ENCODE measurements at regions not wholly inside any gene's neighbourhood (a gene's known extent, or its start where the extent isn't known, plus 50 kb on each side); places are given as distances from the start of the nearest gene placed in this dataset.

DNA sequence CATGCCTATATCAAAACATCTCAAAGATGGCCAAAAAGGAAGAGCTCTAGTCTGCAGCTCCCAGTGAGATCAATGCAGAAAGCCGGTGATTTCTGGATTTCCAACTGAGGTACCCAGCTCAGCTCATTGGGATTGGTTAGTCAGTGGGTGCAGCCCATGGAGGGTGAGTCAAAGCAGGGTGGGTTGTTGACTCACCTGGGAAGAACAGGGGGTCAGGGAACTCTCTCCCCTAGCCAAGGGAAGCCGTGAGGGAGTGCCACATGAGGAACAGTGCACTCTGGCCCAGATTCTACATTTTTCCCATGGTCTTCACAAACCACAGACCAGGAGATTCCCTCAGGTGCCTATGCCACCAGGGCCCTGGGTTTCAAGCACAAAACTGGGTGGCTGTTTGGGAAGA lies 57.3 kb upstream of the FGF16 start:
- Histone ChIP-seq H2AK5ac (ENCODE audit: low read depth, low read length) (no peak overlapping the region), H4K5ac (ENCODE audit: low read depth, low read length) (no peak overlapping the region), H4K8ac (ENCODE audit: low read depth in 2 of 2, low read length in 2 of 2) (no peak overlapping the region), H3K4me1 (ENCODE audit: control insufficient read depth, insufficient read depth, low read length) (no peaks in the 10 kb centered on the region), H2BK15ac (ENCODE audit: low read depth, low read length) (no peak overlapping the region), H2AK9ac (replicated peaks; ENCODE audit: low read depth, low read length, poor library complexity) (no peak overlapping the region), H4K91ac (ENCODE audit: insufficient read depth, low read depth, low read length) (no peak overlapping the region), H3K36me3 (ENCODE audit: control insufficient read depth, insufficient read depth, low read length) (no peaks in the 10 kb centered on the region), H3K9me1 (ENCODE audit: insufficient read depth, low read length) (no peaks in the 10 kb centered on the region), H3K9ac (ENCODE audit: low read depth, low read length) (no peak overlapping the region), H3K23ac (ENCODE audit: low read depth, low read length) (no peak overlapping the region), H3K56ac (ENCODE audit: extremely low read depth, insufficient read depth, low read length) (no peak overlapping the region), H2BK20ac (ENCODE audit: low read depth, low read length) (no peak overlapping the region), H3K9me3 (ENCODE audit: control insufficient read depth, insufficient read depth, low read length) (no peaks in the 10 kb centered on the region), H2AFZ (replicated peaks; ENCODE audit: low read length, poor library complexity) (no peak overlapping the region), H3K18ac (ENCODE audit: low read depth, low read length) (no peak overlapping the region), H3K14ac (replicated peaks; ENCODE audit: low read depth, low read length) (no peak overlapping the region), H2BK120ac (ENCODE audit: low read depth, low read length) (no peak overlapping the region), H3K4ac (ENCODE audit: low read depth, low read length) (no peak overlapping the region), H3K27ac (ENCODE audit: insufficient read depth, low read length) (no peak overlapping the region), H3K27me3 (ENCODE audit: control insufficient read depth, insufficient read depth, low read length) (no peaks in the 10 kb centered on the region), H3K4me2 (ENCODE audit: low read depth, low read length) (no peak overlapping the region), H2BK5ac (ENCODE audit: low read depth, low read length, poor library complexity, severe bottlenecking) (no peak overlapping the region), H4K20me1 (ENCODE audit: insufficient read depth, low read length) (no peaks in the 10 kb centered on the region), H3K79me1 (ENCODE audit: low read depth in 1 of 2, low read length in 2 of 2) (no peaks in the 10 kb centered on the region), H3K4me3 (ENCODE audit: insufficient read depth, low read depth, low read length) (no peak overlapping the region)
- BruUV-seq (replicated peaks), result no TSS peak
- dilution Hi-C loops (cut with HindIII; ENCODE audit: low sequenced_read_pairs, unreplicated experiment), result no loop called here
- in situ Hi-C loops (cut with MboI; ENCODE audit: low sequenced_read_pairs), result no loop called here
- CTCF ChIA-PET, result no interaction called here
- WGBS, 2 experiments (ENCODE audit: extremely low coverage in 2 of 2, insufficient read length in 1 of 2), result no CpG with 5 or more reads among the region's 2 CpGs
- intact Hi-C loops (cut with micrococcal nuclease), result no loop called here
- ATAC-seq (ENCODE audit: low read depth) (no peak), DNase-seq (no peak)
- TF ChIP-seq RAD21 (IDR thresholded peaks at IDR 0.05; ENCODE audit: low read length), result no peak
- TF ChIP-seq, protein P1, sequence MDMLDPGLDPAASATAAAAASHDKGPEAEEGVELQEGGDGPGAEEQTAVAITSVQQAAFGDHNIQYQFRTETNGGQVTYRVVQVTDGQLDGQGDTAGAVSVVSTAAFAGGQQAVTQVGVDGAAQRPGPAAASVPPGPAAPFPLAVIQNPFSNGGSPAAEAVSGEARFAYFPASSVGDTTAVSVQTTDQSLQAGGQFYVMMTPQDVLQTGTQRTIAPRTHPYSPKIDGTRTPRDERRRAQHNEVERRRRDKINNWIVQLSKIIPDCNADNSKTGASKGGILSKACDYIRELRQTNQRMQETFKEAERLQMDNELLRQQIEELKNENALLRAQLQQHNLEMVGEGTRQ (IDR thresholded peaks at IDR 0.05; ENCODE audit: low read depth, low read length), result no peak
- no peak for TF ChIP-seq SMC3 (IDR thresholded peaks at IDR 0.05; ENCODE audit: low read depth, low read length)
- no peak for TF ChIP-seq CEBPB (IDR thresholded peaks at IDR 0.05; ENCODE audit: low read depth, low read length)
- TF ChIP-seq MXI1 (IDR thresholded peaks at IDR 0.05; ENCODE audit: borderline replicate concordance, low read depth, low read length), result no peak
- TF ChIP-seq NFE2L2 (IDR thresholded peaks at IDR 0.05; ENCODE audit: low read depth, low read length), result no peak
- TF ChIP-seq POLR2A (IDR thresholded peaks at IDR 0.05; ENCODE audit: low read depth, low read length), result no peak
- no peak for TF ChIP-seq BHLHE40 (IDR thresholded peaks at IDR 0.05; ENCODE audit: low read depth, low read length)
- no peak for TF ChIP-seq MAFK (IDR thresholded peaks at IDR 0.05; ENCODE audit: low read depth, low read length)
- no peak for TF ChIP-seq RFX5 (IDR thresholded peaks at IDR 0.05; ENCODE audit: low read depth, low read length)
- no peak for TF ChIP-seq ELK1 (IDR thresholded peaks at IDR 0.05; ENCODE audit: borderline replicate concordance, low read depth, low read length)
- no peak for TF ChIP-seq RCOR1 (IDR thresholded peaks at IDR 0.05; ENCODE audit: insufficient replicate concordance, low read length)
- TF ChIP-seq FOS (IDR thresholded peaks at IDR 0.05; ENCODE audit: low read depth, low read length), result no peak
- TF ChIP-seq CHD1 (IDR thresholded peaks at IDR 0.05; ENCODE audit: low read depth, low read length), result no peak
- TF ChIP-seq MAZ (IDR thresholded peaks at IDR 0.05; ENCODE audit: borderline replicate concordance, low read depth, low read length), result no peak
- no peak for TF ChIP-seq CTCF (conservative IDR thresholded peaks at IDR 0.05; ENCODE audit: low read depth, low read length)
- POLR2A ChIA-PET (ENCODE audit: unreplicated experiment), result no interaction called here

All from IMR-90 (cell line).